H1 (cell line): ENCODE measurements at regions not wholly inside any gene's neighbourhood (a gene's known extent, or its start where the extent isn't known, plus 50 kb on each side); places are given as distances from the start of the nearest gene placed in this dataset.

Experiments used
- ATF2 ChIP-seq: IDR thresholded peaks from 2 replicates; pipeline ENCODE4 v1.6.1; 2012; ENCODE audit warnings: low read length, inconsistent platforms

- no peak for TF ChIP-seq ATF2
Measured at GRCh38 chr2:41821167-41821566, 226.7 kb upstream of the PKDCC start (continued).
